Gastrocnemius medialis (tissue), 4 donors: ENCODE measurements at regions not wholly inside any gene's neighbourhood (a gene's known extent, or its start where the extent isn't known, plus 50 kb on each side); places are given as distances from the start of the nearest gene placed in this dataset.

ENCODE experiments used
- POLR2A ChIP-seq, 2 donors: fragments of 450-650 bp; IDR thresholded peaks; one replicate each; pipeline ENCODE4 v1.6.1; 2017; ENCODE audit warnings: antibody characterized with exemption in 2 of 2, mild to moderate bottlenecking in 2 of 2, moderate library complexity in 2 of 2
- TF ChIP-seq, protein P1 (sequence below), 5 experiments: fragments of 450-650 bp in 3 of 5; fragments of 200-600 bp in 2 of 5; sonication (generic) in 2 of 5; IDR thresholded peaks in 4 of 5; conservative IDR thresholded peaks in 1 of 5; 1 replicate in 4 of 5; 2 replicates in 1 of 5; pipeline ENCODE4 v1.5.1; 2016 to 2019; ENCODE audit warnings: antibody characterized with exemption in 5 of 5, mild to moderate bottlenecking in 3 of 5, moderate library complexity in 3 of 5

DNA sequence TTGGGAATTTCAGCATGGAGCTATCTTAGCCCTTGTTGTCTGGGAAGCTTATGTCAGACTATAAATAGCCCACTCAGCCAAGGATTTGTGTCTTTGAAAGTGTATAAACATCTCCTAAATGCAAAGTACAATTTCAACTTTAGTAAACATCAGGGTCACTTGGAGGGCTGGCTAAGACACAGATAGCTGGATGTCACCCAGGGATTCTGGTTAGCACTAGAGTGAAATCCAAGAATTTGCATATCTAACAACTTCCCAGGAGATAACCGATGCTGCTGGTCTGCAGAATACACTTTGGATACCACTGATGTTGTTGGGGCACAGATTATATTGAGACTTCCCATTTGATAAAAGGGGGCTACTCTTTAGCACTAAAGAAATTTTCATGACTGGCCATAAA, 130.9 kb downstream of the PAX1 start:
- TF ChIP-seq, protein P1, sequence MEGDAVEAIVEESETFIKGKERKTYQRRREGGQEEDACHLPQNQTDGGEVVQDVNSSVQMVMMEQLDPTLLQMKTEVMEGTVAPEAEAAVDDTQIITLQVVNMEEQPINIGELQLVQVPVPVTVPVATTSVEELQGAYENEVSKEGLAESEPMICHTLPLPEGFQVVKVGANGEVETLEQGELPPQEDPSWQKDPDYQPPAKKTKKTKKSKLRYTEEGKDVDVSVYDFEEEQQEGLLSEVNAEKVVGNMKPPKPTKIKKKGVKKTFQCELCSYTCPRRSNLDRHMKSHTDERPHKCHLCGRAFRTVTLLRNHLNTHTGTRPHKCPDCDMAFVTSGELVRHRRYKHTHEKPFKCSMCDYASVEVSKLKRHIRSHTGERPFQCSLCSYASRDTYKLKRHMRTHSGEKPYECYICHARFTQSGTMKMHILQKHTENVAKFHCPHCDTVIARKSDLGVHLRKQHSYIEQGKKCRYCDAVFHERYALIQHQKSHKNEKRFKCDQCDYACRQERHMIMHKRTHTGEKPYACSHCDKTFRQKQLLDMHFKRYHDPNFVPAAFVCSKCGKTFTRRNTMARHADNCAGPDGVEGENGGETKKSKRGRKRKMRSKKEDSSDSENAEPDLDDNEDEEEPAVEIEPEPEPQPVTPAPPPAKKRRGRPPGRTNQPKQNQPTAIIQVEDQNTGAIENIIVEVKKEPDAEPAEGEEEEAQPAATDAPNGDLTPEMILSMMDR (IDR thresholded peaks at IDR 0.05 in 4 of 5, conservative IDR thresholded peaks at IDR 0.05 in 1 of 5), result no peak
- no peak for TF ChIP-seq POLR2A (IDR thresholded peaks at IDR 0.05)
